HG03175 (cell line): ENCODE measurements at regions not wholly inside any gene's neighbourhood (a gene's known extent, or its start where the extent isn't known, plus 50 kb on each side); places are given as distances from the start of the nearest gene placed in this dataset.

Source experiments
- ATAC-seq: cut with Tn5 transposase; IDR thresholded peaks from one replicate; pipeline ENCODE4 v1.9.1; 2021; ENCODE audit warnings: mild to moderate bottlenecking, moderate library complexity; ENCODE audit not compliant: unreplicated experiment

DNA sequence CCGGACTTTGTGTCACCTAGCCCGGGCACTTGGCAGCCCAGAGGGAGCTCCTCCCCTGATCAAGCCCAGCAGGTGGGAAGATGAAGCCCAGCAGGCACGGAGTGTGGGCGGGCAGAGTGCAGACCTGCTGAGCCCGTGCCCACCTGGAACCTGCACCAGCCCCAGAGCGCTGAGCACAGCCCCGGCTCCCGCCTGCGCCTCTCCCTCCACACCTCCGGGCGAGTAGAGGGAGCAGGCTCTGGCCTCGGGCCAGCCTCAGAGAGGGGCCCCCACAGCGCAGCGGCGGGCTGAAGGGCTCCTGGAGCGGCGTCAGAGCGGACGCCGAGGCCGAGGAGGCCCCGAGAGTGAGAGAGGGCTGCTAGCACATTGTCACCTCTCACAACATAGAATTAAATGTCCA, 257.7 kb downstream of the VGLL3 start:
- no peak for ATAC-seq

DNA sequence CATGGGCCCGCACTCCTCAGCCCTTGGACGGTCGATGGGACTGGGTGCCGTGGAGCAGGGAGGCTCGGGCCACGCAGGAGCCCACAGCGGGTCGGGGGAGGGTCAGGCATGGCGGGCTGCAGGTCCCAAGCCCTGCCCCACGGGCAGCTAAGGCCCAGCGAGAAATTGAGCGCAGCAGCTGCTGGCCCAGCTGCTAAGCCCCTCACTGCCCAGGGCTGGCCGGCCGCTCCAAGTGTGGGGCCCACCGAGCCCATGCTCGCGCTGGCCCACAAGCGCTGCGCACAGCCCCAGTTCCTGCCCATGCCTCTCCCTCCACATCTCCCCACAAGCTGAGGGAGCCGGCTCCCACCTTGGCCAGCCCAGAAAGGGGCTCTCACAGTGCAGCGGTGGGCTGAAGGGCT, 259.4 kb downstream of the VGLL3 start:
- no peak for ATAC-seq

DNA sequence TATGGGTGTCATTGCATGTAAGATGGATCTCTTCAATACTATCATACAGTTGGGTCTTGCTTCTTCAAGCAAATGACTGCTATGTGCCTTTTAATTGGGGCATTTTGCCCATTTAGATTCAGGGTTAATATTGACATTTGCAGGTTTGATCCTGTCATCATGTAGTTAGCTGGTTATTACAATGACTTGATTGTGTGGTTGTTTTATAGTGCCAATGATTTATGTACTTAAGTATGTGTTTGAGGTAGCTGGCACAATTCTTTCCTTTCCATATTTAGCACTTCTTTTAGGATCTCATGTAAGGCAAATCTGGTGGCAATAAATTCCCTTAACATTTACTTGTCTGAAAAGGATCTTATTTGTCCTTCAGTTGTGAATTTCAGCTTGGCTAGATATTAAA, 267.5 kb downstream of the VGLL3 start:
- no peak for ATAC-seq

DNA sequence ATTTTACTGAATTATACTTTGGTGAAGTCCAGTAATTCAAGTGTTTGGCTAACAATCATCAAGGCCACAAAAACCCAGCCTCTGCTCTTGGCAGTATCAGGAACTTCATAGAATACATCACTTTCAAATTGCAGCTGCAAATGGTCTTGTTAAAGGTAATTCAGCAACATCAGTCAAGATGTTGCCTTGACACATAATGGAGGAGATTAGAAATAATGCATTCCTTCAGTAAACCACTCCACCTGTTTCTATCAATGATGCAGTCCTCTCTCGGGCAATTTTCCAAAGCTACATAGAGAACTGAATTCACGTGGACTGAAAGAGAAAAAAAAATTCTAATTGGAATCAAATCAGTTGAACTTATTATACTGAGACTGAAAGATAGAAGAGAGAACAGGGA, 279.3 kb downstream of the VGLL3 start:
- ATAC-seq: no peak

DNA sequence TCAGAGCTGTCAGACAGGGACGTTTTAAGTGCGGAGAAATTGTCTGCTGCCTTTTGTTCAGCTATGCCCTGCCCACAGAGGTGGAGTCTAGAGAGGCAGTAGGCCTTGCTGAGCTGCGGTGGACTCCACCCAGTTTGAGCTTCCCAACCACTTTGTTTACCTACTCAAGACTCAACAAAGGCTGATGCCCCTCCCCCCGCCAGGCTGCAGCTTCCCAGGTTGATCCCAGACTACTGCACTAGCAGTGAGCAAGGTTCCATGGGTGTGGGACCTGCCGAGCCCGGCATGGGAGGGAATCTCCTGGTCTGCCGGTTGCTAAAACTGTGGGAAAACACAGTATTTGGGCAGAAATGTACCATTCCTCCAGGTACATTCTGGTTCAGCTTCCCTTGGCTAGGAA, 282.1 kb downstream of the VGLL3 start:
- no peak for ATAC-seq

DNA sequence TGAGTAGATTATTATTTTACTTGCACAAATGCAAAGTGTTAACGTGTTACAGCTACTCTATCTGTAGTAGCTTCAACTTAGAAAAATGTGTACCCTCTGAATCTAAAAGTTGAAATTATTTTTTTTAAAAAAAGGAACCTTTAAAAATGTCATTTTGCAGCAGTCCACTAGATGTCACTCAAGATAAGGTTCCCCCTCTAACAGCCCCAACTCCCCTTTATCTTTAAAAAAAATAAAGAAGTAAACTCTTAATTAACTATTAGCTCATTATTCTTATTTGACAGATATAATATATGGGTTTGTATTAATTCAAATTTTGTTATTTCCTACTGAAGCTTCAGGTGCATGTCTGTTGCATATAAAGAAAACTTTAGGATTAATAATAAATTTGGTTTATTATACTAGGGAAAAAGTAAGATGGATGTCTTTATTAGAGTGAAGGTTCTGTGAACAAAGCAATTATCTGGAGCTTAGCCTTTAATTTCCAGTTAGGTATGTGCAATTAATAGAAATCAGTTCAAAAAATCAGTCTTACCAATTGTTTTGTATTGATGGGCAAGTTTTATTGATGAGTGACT, 288.5 kb downstream of the VGLL3 start:
- ATAC-seq: no peak

DNA sequence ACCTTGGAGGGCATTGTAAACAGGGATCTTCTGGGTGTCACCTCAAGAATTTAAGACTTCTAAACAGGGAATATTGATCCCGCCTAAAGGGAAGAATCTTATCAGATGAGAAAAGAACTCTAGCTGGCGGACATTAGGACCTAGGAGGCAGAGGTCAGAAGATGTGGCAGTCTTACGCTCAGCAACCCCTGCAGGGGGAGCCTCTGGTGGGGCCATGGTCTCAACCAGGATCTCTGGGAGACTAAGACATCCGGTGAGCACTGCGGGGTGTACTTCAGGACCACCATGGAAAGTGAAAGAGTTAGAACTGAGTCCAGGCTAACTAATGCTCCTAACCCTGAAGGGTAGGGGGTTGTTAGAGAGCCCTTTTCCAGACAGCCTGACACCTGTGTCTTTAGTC, 295.2 kb downstream of the VGLL3 start:
- ATAC-seq: no peak

DNA sequence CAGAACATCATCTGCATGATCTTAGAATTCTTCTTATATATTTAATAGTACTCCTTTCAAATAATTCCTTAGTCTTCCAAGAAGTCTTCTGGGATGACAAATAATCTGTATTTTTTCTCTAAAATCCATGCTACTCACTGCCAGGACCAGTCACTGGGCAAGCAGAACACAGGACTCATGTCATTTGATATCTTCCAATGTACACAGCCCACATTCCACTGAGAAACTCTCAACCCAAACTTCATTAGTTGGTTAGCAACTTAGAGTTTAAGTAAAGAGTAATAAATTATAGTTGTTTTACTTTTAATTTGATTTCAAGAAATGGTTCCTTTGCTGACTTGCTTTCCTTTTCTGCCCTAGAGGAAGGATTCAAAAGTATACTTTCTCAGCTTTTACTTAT, 317.0 kb downstream of the VGLL3 start:
- no peak for ATAC-seq

DNA sequence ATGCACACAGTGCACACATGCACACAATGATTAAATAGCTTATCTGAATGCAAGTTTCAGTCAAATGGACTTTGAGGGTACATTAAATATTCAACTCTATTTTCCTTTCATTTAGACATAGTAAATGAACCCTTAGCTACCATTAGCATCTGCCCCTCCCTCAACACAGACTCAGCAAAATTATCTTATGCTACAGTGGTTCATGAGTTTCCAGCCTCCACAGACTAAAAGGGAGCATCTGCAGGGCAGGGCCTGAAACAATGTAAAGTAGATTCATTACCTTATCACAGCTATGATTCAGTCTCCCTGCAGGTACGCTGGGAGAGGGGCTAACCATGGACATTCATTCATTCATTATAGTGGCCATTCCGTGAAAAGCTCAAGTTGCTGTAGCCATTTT, 329.1 kb downstream of the VGLL3 start:
- no peak for ATAC-seq

DNA sequence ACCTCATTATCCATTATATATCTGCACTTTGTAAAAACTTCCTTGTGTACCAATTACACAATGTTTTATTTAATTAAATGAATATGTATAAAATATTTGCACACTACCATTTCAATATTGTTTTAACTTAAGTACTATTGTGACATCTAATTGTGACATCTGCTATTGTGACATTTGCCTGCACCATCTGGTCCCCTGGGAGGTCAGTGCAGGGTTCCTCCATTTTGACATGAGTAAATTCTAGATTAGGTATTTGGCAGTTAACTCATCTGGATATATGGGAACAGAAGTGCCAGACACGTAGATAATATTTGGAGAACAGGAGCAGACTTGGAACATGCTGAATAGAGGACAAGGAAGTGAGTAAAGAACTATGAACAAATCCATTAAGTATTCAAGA, 332.1 kb downstream of the VGLL3 start:
- ATAC-seq: no peak

DNA sequence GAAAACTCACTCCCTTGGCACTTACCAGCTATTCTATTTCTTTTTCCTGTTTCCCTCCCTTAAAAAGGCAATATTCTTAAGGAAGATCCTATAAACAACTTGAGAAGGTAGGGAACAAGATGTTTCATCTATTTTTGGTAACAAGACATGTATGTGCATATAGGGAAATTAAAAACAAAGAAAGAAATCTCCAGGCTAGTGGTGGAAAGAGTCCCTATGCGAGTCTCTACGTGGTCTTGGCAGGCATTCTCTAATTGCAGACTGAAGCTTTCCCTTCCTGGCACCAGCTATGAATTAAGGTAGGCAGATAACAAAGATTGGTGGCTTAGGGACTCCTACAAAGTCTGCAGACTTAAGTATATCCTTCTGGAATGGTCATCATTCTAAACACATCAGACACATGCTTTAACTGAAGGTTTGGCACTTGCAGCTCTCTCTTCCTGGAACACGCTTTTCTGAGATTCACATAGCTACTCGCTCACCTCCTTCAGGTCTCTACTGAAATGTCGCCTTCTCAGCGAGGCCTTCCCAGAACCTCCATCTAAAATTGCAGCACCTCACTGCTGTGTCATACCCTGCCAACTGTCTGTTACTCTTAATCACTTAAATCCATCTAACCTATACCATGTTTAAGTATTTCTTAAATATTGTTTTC, 336.0 kb downstream of the VGLL3 start:
- no peak for ATAC-seq

DNA sequence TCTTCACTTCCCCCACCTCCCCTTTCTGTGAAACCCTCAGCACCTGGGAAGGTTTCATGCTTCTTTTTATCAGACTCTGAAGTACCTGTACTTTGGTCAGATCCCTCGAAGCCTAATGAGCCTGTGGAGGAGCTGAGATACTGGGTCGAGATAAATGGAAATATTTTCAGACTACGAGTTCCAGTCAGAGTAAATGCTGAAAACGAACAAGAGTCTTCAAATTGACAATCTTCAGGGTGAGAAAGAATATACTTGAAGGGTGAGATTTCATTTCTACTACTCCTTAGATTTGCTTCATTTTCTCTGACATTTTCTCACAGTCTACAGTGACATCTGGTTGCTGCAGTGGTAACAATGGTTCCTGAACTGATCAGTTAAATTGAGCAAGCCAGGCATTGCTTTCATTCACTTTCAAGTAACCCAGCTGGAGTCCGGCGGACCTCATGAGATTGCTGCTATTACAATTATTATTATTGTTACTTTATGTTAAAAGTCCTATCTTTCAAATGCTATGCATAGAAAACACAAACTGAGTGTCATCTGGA, 337.2 kb downstream of the VGLL3 start:
- ATAC-seq: no peak

DNA sequence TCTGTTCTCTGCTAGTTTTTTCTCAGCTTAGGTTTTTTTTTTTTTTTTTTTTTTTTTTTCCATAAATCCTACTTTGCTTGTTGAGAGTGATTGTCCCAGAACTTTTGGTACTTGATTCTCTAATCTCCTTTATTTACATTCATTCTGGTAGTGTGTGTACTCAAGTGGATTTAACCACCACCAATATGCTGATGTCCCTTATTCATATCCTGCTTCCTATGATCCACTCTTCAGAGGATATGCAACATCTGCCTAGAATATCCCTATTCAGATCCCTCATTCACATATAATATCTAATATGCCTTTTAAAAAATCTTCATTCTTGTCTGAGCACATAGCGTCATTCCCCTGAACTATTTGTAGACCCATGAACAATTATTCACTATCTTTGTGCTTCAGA, 342.9 kb downstream of the VGLL3 start:
- ATAC-seq: no peak

DNA sequence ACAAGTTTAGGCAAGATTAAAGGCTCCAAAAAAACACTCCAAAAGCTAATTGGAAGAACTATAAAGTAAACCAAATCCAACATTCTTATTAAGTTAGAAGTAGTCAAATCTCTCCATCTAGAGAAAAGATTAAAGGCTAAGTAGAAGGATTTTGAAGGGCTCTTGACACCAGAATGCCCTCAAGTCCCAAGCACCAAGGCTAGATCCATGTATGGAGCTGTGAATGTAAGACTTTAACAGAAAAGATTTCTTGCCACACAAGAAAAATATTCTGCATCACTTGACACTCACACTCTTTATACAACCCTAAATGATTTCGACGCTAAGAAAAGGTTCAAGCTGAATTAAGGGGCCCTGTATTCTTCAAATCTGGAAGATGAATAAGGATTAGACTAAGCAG, 345.2 kb downstream of the VGLL3 start:
- no peak for ATAC-seq

DNA sequence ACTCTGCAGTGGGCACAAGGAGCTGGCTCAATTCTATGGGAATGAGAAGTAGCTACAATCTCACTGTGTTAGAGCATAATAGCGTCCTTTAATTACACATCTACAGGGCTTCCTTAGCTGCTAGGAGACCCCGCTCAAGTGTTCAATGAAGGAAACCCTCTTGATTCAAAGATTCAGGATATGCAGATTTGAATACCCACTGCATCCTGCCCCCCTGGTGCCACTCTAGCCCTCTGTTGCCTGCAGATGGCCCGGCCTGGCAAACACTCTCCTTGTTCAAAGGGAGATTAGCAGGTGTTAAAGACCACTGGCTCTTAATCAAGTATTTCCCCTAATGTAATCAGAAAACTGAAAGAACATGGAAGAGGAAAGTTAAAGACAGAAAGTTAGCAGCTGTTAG, 356.6 kb downstream of the VGLL3 start:
- no peak for ATAC-seq

DNA sequence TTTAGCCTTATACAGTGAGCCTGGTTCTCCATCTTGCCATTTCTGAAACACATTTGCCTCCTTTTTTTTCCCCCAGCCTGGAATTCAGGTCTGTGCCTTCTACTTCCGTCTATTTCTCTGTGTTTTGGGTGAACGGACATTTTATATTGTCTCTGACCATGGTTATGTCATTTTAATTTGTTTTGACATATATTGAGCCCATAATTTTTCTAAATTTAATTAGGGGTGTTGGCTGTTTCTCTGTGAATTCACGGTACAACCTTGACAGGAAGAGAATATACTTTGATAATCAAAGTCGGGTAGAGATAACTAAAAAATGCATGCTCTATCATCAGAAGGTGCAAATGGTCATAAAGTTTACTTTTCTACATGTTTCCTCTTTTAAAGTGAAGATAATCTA, 361.4 kb downstream of the VGLL3 start:
- no peak for ATAC-seq

DNA sequence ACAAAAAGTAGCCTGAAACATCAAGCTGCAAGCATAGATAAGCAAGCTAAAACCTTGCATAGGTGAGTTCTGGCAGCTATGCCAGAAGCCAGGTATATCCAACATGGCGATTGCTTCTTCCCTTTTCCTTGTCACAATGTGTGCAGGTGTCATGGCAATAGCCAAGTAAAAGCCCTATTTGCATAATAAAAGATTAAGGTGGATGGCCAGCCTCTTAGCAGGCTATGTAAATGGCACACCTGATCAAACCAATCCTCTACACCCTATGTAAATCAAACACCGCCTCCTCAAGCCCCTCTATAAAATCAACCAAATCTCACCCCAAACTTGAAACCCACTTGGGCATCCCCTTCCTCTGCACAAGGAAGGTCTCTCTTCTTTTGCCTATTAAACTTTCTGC, 366.8 kb downstream of the VGLL3 start:
- no peak for ATAC-seq

DNA sequence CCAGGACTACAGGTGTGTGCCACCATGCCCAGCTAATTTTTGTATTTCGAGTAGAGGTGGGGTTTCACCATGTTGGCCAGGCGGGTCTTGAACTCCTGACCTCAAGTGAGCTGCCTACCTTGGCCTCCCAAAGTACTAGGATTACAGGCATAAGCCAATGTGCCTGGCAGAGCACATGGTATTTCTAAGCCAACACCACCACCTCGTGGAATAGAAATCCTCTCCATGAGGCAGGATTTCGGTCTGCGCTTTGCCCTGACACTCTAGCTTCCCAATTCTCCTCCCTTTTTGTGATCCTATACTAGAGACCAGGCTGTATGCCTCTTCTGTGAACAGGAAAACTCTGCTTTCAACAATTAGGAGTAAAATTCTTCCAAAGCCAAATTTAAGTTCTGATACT, 372.2 kb downstream of the VGLL3 start:
- no peak for ATAC-seq

DNA sequence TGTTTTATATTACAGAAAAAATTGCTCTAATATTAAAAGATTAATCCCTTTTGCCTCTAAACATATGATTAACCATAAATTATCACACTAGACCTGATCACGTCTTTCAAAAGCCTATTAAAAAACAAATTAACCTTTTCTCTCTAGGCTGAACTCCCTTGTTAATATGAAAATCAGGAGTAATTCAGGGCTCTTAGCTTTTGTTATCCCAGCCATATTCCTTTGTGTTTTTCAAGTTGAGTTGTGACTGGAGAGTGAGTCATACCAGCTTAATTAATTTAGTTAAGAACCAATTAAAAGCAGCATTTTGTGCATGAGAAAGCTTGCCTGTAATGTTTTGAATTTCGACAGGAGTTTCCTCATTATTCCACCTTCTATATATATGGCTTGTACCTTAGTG, 385.8 kb downstream of the VGLL3 start:
- no peak for ATAC-seq

DNA sequence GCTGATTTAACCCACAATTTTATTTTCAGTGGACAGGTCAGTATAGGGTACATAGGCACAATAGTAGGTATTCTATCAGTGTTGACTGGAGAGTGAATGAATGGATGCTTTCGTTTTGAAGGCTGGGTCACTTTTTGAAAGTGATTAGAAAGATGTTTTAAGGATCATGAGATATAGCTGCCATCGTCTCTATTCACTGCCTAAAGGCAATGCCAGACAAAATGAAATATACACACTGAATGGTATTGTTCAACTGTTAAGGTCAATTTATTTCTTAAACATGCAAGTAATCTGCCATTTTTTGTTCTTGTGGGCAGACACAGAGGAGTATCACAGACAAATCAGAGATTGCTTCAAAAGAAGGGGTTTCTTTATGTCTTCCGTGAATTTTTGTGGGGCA, 395.3 kb downstream of the VGLL3 start:
- ATAC-seq: no peak

DNA sequence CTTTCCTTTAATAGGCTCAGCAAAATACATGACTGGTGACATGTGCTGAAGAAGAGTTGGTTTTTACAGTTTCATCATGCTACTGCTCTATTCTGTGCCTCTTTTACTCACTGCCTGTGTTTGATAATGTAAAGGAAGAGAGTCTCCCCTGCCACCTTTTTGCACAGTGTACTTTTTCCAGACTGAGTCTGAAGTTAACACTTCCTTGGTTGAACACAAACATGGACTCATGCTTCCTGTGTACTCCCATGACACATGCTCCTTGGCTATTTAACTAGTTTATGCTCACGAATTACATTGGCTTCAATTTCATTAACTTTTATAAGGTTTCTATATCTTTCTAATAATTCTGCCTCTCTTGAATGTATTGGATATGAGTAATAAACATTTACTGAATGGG, 396.1 kb downstream of the VGLL3 start:
- no peak for ATAC-seq

DNA sequence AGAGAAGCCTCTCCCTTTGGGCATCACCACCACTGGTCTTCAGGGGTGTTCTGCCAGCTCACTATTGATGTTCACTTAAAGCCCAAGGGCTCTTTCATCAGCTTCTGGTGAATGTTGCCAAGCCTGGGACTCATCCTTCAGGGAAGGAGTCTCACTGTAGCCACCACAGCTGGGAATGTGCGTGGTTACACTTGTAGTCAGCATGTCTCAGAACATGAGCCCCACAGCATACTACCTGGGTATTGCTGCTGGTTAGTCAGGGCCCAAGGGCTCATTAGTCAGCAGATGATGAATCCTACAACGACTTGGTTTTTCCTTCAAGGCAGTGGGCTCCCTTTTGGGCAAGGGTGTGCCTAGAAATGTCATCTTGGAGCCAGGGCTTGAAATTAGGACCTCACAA, 412.9 kb downstream of the VGLL3 start:
- no peak for ATAC-seq

DNA sequence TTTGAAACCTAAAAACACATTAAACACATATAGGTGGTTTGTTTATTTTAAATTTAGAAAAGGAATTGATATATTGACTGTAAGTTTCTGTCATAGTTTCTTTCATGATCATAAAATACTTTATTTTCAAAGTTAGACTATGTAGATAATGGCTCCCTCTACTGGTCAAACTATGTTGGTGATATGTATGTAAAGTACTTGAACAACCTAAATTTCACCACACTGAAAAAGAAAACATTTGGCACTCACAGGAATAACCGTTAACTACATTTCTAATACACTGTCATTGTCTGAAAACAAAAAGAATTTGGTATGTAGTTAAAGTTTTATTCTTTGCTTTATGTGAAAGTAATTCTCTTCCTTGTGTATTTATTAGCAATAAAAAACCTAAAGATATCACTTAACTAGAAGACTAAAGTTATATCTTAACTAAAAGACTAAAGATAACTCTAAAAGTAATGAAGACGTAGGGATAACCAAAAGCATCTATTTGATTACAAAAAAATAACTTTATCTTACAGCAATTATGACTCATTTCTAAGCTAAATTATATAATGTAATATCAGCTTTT, 427.5 kb downstream of the VGLL3 start:
- peak; percentile 71 for ATAC-seq
